AG10803 (cell line): ENCODE measurements at regions not wholly inside any gene's neighbourhood (a gene's known extent, or its start where the extent isn't known, plus 50 kb on each side); places are given as distances from the start of the nearest gene placed in this dataset.

Experiments
- DNase-seq: peaks from one replicate; pipeline ENCODE4 v3.0.0; 2010; ENCODE audit warnings: low read depth
- H3K4me3 ChIP-seq: 2 replicates; pipeline ENCODE4 v1.5.1; 2011; ENCODE audit warnings: mild to moderate bottlenecking, low read length, control low read depth
- CTCF ChIP-seq: conservative IDR thresholded peaks from 2 replicates; pipeline ENCODE4 v1.5.1; 2011; ENCODE audit warnings: mild to moderate bottlenecking, low read length, control low read depth, inconsistent platforms

DNA sequence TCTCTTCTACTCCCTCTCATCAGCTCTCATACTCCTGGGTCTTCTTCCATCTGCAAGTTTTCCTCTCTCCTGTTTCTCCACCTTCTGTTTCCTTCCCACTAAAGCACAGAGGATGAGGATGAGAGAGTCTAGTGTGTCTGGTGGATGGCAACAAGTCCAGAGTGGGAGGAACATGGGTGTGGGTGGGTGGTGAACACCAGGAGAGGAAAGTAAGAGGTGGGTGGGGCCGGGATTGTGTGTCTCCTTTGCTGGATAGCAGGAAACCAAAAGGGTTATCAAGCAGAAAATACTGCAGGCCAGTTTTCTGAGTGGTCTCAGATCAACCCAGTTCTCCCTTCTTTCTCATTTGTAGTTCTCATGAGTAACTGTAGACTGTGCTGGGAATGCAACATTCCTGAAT, 52.9 kb upstream of the EPHB1 start:
- DNase-seq: no peak
- no peak for TF ChIP-seq CTCF
- no peak overlapping the region for H3K4me3 ChIP-seq

DNA sequence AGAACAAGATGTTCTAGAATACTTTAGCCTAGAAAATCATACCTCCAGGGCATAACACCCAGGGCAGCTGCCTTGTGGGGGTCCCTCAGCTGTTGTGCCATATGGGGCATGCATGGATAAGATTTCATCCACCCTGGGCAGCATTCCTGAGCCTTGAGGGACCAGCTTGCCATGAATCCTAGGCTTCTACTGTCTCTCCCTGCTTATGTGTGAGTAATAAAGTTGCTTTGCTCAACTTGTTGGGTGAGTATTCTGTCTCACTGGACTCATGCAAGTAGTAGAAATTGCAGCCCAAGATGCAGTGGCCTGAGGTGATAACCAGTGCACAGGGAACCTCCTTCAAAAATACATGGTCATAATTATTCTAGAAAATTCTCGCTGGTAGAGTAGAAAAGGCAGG, 52.1 kb upstream of the EPHB1 start:
- H3K4me3 ChIP-seq: no peak overlapping the region
- no peak for DNase-seq
- no peak for TF ChIP-seq CTCF
